MM.1S (cell line): ENCODE measurements at regions not wholly inside any gene's neighbourhood (a gene's known extent, or its start where the extent isn't known, plus 50 kb on each side); places are given as distances from the start of the nearest gene placed in this dataset.
A peak's percentile ranks its signal among the peaks of the same experiment; 100 is the strongest.

ENCODE experiments used
- DNase-seq: peaks from one replicate; pipeline ENCODE4 v3.0.0-alpha.2; 2015
- H2AFZ ChIP-seq: fragments of 300-600 bp; sonication (generic); 2 replicates; pipeline ENCODE4 v1.6.0; 2016; ENCODE audit warnings: antibody characterized with exemption, low read length
- H3F3A ChIP-seq: fragments of 300-600 bp; sonication (generic); 2 replicates; pipeline ENCODE4 v1.6.1; 2016; ENCODE audit warnings: mild to moderate bottlenecking, antibody characterized with exemption, low read length, moderate library complexity, mixed read lengths; ENCODE audit not compliant: insufficient read depth
- H3K27ac ChIP-seq: fragments of 300-600 bp; sonication (generic); 2 replicates; pipeline ENCODE4 v1.5.1; 2016; ENCODE audit warnings: mild to moderate bottlenecking, low read length
- H3K27me3 ChIP-seq: fragments of 300-600 bp; sonication (generic); replicated peaks from 2 replicates; pipeline ENCODE4 v1.6.0; 2016; ENCODE audit warnings: low read length; ENCODE audit not compliant: insufficient read depth
- H3K36me3 ChIP-seq: fragments of 300-600 bp; sonication (generic); replicated peaks from 2 replicates; pipeline ENCODE4 v1.6.1; 2016; ENCODE audit warnings: mild to moderate bottlenecking, low read length, mixed read lengths; ENCODE audit not compliant: insufficient read depth
- H3K4me1 ChIP-seq: fragments of 300-600 bp; sonication (generic); 2 replicates; pipeline ENCODE4 v1.6.1; 2016; ENCODE audit warnings: low read length, mixed read lengths
- H3K4me2 ChIP-seq: fragments of 300-600 bp; sonication (generic); 2 replicates; pipeline ENCODE4 v1.6.0; 2016; ENCODE audit warnings: low read depth, low read length
- H3K4me3 ChIP-seq: fragments of 300-600 bp; sonication (generic); 2 replicates; pipeline ENCODE4 v1.5.1; 2016; ENCODE audit warnings: low read length, mixed read lengths
- H3K79me2 ChIP-seq: fragments of 300-600 bp; sonication (generic); 2 replicates; pipeline ENCODE4 v1.6.1; 2016; ENCODE audit warnings: mixed run types, low read length, mixed read lengths
- H3K9ac ChIP-seq: fragments of 300-600 bp; sonication (generic); 2 replicates; pipeline ENCODE4 v1.6.1; 2016; ENCODE audit warnings: low read length, mixed read lengths
- H3K9me2 ChIP-seq: fragments of 300-600 bp; sonication (generic); replicated peaks from 2 replicates; pipeline ENCODE4 v1.6.1; 2016; ENCODE audit warnings: mild to moderate bottlenecking, low read length, mixed read lengths; ENCODE audit not compliant: insufficient read depth
- H3K9me3 ChIP-seq: fragments of 300-600 bp; sonication (generic); replicated peaks from 2 replicates; pipeline ENCODE4 v1.6.1; 2016; ENCODE audit warnings: mild to moderate bottlenecking, low read length, mixed read lengths; ENCODE audit not compliant: insufficient read depth
- H4K20me1 ChIP-seq: fragments of 300-600 bp; sonication (generic); 2 replicates; pipeline ENCODE4 v1.6.1; 2016; ENCODE audit warnings: mild to moderate bottlenecking, low read length, moderate library complexity, mixed read lengths; ENCODE audit not compliant: insufficient read depth
- EZH2 ChIP-seq: fragments of 300-600 bp; sonication (generic); optimal IDR thresholded peaks from 2 replicates; pipeline ENCODE3; 2017; ENCODE audit warnings: low read depth, mild to moderate bottlenecking, antibody characterized with exemption, low read length, mixed read lengths
- EZH2phosphoT487 ChIP-seq: fragments of 300-600 bp; sonication (generic); IDR thresholded peaks from 2 replicates; pipeline ENCODE4 v1.6.1; 2018; ENCODE audit warnings: antibody characterized with exemption, low read length
- TF ChIP-seq, protein P1 (sequence below): fragments of 300-600 bp; sonication (generic); IDR thresholded peaks from 2 replicates; pipeline ENCODE4 v1.5.1; 2016; ENCODE audit warnings: antibody characterized with exemption, low read length, mixed read lengths

DNA sequence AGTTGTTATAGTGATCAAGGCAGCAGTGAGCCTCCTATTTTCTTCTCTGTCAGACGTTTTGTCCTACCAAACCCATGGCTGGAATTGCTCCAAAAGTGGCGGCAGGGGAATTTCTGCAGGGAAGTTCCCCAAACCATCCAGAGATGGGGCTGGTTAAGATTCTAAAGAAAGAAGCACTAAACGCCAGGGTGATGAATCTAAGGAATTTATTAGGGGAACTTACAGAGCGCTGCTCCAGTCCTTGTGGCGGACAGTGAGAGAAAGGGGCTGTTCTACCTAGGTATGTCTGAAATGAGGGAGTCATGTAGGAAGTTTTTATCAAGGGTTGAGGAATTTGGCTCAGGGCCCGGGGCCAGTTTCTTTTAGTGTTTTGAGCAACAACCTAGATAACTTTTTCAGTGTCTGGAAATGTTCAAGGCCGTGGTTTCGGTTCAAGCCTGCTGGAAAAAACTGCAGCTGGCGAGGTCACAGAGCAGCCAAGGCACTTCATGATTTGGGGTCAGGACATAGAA, 222.4 kb upstream of the B3GALT2 start:
- no peak overlapping the region for H2AFZ ChIP-seq
- H3K36me3 ChIP-seq, result no peaks in the 10 kb centered on the region
- no peak overlapping the region for H3K9ac ChIP-seq

DNA sequence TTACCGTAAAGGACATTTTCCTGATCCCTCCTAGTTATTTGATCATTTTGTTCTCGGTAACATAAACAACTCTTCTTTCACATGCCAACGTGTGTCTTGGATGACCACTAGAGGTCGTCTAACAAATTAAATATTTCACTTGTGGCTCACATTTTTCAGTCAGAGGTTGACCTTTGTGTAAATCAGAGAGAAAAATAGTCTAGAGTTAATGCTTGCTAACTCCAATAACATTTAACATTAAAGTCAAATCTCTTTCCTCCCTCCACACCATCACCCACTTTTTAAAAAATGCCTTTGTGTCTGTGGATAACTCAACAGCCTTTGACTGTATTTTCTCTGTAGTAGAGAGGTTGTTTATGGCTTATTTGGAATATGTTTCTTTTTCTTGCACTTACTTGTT, 220.5 kb upstream of the B3GALT2 start:
- no peak overlapping the region for H2AFZ ChIP-seq

More for the DNA sequence above, 222.4 kb upstream of the B3GALT2 start:
- H3K9me3 ChIP-seq, result no peaks in the 10 kb centered on the region
- H3F3A ChIP-seq, result no peaks in the 10 kb centered on the region
- TF ChIP-seq EZH2, result no peak
- TF ChIP-seq EZH2phosphoT487, result no peak
- TF ChIP-seq, protein P1, sequence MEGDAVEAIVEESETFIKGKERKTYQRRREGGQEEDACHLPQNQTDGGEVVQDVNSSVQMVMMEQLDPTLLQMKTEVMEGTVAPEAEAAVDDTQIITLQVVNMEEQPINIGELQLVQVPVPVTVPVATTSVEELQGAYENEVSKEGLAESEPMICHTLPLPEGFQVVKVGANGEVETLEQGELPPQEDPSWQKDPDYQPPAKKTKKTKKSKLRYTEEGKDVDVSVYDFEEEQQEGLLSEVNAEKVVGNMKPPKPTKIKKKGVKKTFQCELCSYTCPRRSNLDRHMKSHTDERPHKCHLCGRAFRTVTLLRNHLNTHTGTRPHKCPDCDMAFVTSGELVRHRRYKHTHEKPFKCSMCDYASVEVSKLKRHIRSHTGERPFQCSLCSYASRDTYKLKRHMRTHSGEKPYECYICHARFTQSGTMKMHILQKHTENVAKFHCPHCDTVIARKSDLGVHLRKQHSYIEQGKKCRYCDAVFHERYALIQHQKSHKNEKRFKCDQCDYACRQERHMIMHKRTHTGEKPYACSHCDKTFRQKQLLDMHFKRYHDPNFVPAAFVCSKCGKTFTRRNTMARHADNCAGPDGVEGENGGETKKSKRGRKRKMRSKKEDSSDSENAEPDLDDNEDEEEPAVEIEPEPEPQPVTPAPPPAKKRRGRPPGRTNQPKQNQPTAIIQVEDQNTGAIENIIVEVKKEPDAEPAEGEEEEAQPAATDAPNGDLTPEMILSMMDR, result no peak
- no peak overlapping the region for H3K4me2 ChIP-seq
- H3K9me2 ChIP-seq, result no peaks in the 10 kb centered on the region
- H3K27me3 ChIP-seq, result no peaks in the 10 kb centered on the region
- H3K27ac ChIP-seq, result no peak overlapping the region
- no peak for DNase-seq
- no peaks in the 10 kb centered on the region for H3K4me1 ChIP-seq
- H4K20me1 ChIP-seq, result no peaks in the 10 kb centered on the region
- H3K79me2 ChIP-seq, result no peaks in the 10 kb centered on the region
- no peak overlapping the region for H3K4me3 ChIP-seq

DNA sequence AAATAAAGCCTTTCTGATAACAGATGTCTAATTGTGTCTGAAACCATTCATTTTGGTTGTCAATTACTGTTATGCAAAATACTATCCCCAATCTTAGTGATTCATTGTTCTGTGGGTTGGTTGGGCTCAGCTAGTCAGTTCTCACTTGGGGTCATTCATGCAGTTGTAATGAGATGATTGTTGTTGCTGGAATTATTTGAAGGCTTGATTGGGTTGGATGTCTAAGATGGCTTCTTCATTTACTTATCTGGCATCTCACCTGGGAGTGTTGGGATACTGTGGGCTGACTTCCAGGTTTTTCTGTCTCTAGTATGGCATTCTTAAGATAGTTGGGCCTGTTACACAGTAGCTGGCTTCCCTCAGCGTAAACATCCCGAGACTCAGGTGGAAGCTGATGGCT, 217.8 kb upstream of the B3GALT2 start:
- no peaks in the 10 kb centered on the region for H4K20me1 ChIP-seq
- H3K9me3 ChIP-seq, result no peaks in the 10 kb centered on the region
- H2AFZ ChIP-seq, result no peak overlapping the region
- no peak overlapping the region for H3K4me3 ChIP-seq
- H3K36me3 ChIP-seq, result no peaks in the 10 kb centered on the region
- H3K9ac ChIP-seq, result no peak overlapping the region
- DNase-seq, result no peak
- no peak overlapping the region for H3K4me2 ChIP-seq
- H3K27me3 ChIP-seq, result no peaks in the 10 kb centered on the region
- H3F3A ChIP-seq, result no peaks in the 10 kb centered on the region
- TF ChIP-seq EZH2 (no peak), EZH2phosphoT487 (no peak)
- TF ChIP-seq, protein P1, result no peak
- no peaks in the 10 kb centered on the region for H3K4me1 ChIP-seq
- H3K79me2 ChIP-seq, result no peaks in the 10 kb centered on the region
- H3K9me2 ChIP-seq, result no peaks in the 10 kb centered on the region
- H3K27ac ChIP-seq, result no peak overlapping the region

More for the DNA sequence above, 220.5 kb upstream of the B3GALT2 start:
- Histone ChIP-seq H3F3A (no peaks in the 10 kb centered on the region), H3K4me2 (no peak overlapping the region), H3K4me1 (no peaks in the 10 kb centered on the region), H3K79me2 (no peaks in the 10 kb centered on the region), H3K9me2 (no peaks in the 10 kb centered on the region), H4K20me1 (no peaks in the 10 kb centered on the region), H3K4me3 (no peak overlapping the region), H3K27me3 (no peaks in the 10 kb centered on the region), H3K9ac (no peak overlapping the region), H3K27ac (no peak overlapping the region), H3K9me3 (no peaks in the 10 kb centered on the region), H3K36me3 (no peaks in the 10 kb centered on the region)
- peak; percentile 74 for DNase-seq
- no peak for TF ChIP-seq EZH2phosphoT487
- TF ChIP-seq, protein P1, result peak; percentile 93
